ENCODE measurements at regions not wholly inside any gene's neighbourhood (a gene's known extent, or its start where the extent isn't known, plus 50 kb on each side); places are given as distances from the start of the nearest gene placed in this dataset.

- Histone ChIP-seq H3K79me2 (ENCODE audit: insufficient read depth, low read length) (no peaks in the 10 kb centered on the region), H3K4me1 (ENCODE audit: insufficient read depth, low read length) (no peaks in the 10 kb centered on the region), H2BK15ac (ENCODE audit: low read depth, low read length) (no peak overlapping the region), H4K91ac (ENCODE audit: insufficient read length, low read depth, low read length) (no peak overlapping the region), H3K79me1 (ENCODE audit: insufficient read depth, low read depth, low read length, poor library complexity, severe bottlenecking) (no peaks in the 10 kb centered on the region), H3K27ac (ENCODE audit: insufficient read length, low read depth, low read length) (no peak overlapping the region), H2BK12ac (ENCODE audit: insufficient read length, low read depth, low read length) (no peak overlapping the region), H3K4me2 (ENCODE audit: insufficient read depth, insufficient read length, low read length) (no peak overlapping the region), H2BK120ac (ENCODE audit: low read depth, low read length, poor library complexity, severe bottlenecking) (no peak overlapping the region), H2BK5ac (ENCODE audit: insufficient read length, low read length) (no peak overlapping the region), H4K8ac (replicated peaks; ENCODE audit: insufficient read length, low read depth, low read length) (no peak overlapping the region), H4K5ac (ENCODE audit: insufficient read length, low read depth, low read length) (no peak overlapping the region), H3K27me3 (ENCODE audit: insufficient read depth, low read length) (no peaks in the 10 kb centered on the region), H3K23me2 (ENCODE audit: insufficient read length, low read depth, low read length, poor library complexity, severe bottlenecking) (no peaks in the 10 kb centered on the region), H2AK5ac (ENCODE audit: insufficient read length, low read length) (no peak overlapping the region), H4K20me1 (ENCODE audit: control insufficient read depth, insufficient read depth, insufficient read length) (no peaks in the 10 kb centered on the region), H3K14ac (ENCODE audit: insufficient read depth, low read length) (no peak overlapping the region), H3K9ac (ENCODE audit: extremely low read depth, insufficient read length, low read length) (no peak overlapping the region), H3K23ac (ENCODE audit: insufficient read length, low read depth, low read length) (no peak overlapping the region), H3K56ac (ENCODE audit: insufficient read length, low read depth, low read length) (no peak overlapping the region), H3K4ac (ENCODE audit: low read depth, low read length) (no peak overlapping the region), H3T11ph (ENCODE audit: low read length) (no peak overlapping the region), H2AFZ (ENCODE audit: low read length) (no peak overlapping the region), H2BK20ac (ENCODE audit: low read depth, low read length, poor library complexity, severe bottlenecking) (no peak overlapping the region), H3K18ac (ENCODE audit: insufficient read length, low read depth, low read length) (no peak overlapping the region), H3K9me3 (ENCODE audit: control insufficient read depth, low read depth, low read length) (no peaks in the 10 kb centered on the region)
- Mint-ChIP-seq H3K4me1 (0 out of 4 replicates have a peak, but pooled peaks cover 2 to 4% of the 10 kb centered on the region in 2 experiments), H3K27ac (no peak overlapping the region), H3K36me3 (ENCODE audit: insufficient read depth in 1 of 3, low read depth in 3 of 3) (no peaks in the 10 kb centered on the region), H3K27me3 (ENCODE audit: low read depth) (no peaks in the 10 kb centered on the region), H3K9me3 (no peaks in the 10 kb centered on the region), H3K4me3 (no peak overlapping the region)
- WGBS (ENCODE audit: extremely low coverage, insufficient read length, low lambda C conversion rate) = no CpG with 5 or more reads among the region's 1 CpG
- peak; percentile 51; the same call in 2 of the 3 replicates for TF ChIP-seq CTCF (conservative IDR thresholded peaks at IDR 0.05)
- DNase-seq = no peak
Observed at GRCh38 chr1:198072177-198072576, 84.6 kb upstream of the NEK7 start.
